ENCODE measurements at regions not wholly inside any gene's neighbourhood (a gene's known extent, or its start where the extent isn't known, plus 50 kb on each side); places are given as distances from the start of the nearest gene placed in this dataset.

GRCh38 chr21:14838400-14838799 is 226.4 kb downstream of the NRIP1 start:
- TF ChIP-seq CTCF (IDR thresholded peaks at IDR 0.05; ENCODE audit: low read depth, low read length) (no peak), MAX (IDR thresholded peaks at IDR 0.05; ENCODE audit: low read depth, low read length) (no peak), POLR2A (IDR thresholded peaks at IDR 0.05; ENCODE audit: extremely low read depth, insufficient read length) (no peak), MYC (IDR thresholded peaks at IDR 0.05; ENCODE audit: low read depth, low read length) (no peak)
